ENCODE measurements at regions not wholly inside any gene's neighbourhood (a gene's known extent, or its start where the extent isn't known, plus 50 kb on each side); places are given as distances from the start of the nearest gene placed in this dataset.

DNA sequence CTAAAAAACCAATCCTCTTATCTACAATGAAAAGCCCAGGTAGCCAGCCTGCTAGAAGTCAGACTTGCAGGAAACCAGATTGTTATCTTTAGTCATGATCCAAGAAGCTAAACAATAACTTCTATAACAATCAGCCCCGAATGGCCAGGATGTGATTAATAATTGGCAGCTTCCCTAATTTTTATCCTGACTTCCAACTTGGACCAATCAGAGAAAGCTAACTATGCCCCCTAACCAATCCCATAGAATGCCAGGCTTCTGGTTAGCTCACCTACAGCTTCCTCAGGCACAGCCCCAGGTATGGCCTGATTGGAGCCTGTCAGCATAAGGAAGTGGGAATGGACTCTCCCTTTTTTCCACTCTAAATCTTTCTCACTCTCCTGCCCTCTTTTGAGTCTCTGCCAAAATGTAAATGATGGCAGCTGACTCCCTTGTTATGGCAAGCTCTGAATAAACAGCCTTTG lies 394.9 kb downstream of the DLEU7 start:
- no peak for DNase-seq
- Histone ChIP-seq H3K9me3 (no peaks in the 10 kb centered on the region), H3K27ac (no peak overlapping the region), H3K27me3 (no peaks in the 10 kb centered on the region), H3K36me3 (replicated peaks in 1 of 2; ENCODE audit: insufficient read depth in 1 of 2, low read depth in 2 of 2) (no peaks in the 10 kb centered on the region), H3K4me1 (peaks cover 9% of the 10 kb centered on the region), H3K4me3 (no peak overlapping the region)
- 0 to 21% methylated on average over 1 of the region's 1 CpG for WGBS, 2 donors
- intact Hi-C loops (cut with DNase I), result no loop called here
- no peak for ATAC-seq
- no peak for TF ChIP-seq POLR2A (IDR thresholded peaks at IDR 0.05)
- TF ChIP-seq, protein P1, sequence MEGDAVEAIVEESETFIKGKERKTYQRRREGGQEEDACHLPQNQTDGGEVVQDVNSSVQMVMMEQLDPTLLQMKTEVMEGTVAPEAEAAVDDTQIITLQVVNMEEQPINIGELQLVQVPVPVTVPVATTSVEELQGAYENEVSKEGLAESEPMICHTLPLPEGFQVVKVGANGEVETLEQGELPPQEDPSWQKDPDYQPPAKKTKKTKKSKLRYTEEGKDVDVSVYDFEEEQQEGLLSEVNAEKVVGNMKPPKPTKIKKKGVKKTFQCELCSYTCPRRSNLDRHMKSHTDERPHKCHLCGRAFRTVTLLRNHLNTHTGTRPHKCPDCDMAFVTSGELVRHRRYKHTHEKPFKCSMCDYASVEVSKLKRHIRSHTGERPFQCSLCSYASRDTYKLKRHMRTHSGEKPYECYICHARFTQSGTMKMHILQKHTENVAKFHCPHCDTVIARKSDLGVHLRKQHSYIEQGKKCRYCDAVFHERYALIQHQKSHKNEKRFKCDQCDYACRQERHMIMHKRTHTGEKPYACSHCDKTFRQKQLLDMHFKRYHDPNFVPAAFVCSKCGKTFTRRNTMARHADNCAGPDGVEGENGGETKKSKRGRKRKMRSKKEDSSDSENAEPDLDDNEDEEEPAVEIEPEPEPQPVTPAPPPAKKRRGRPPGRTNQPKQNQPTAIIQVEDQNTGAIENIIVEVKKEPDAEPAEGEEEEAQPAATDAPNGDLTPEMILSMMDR (IDR thresholded peaks at IDR 0.05), result no peak

DNA sequence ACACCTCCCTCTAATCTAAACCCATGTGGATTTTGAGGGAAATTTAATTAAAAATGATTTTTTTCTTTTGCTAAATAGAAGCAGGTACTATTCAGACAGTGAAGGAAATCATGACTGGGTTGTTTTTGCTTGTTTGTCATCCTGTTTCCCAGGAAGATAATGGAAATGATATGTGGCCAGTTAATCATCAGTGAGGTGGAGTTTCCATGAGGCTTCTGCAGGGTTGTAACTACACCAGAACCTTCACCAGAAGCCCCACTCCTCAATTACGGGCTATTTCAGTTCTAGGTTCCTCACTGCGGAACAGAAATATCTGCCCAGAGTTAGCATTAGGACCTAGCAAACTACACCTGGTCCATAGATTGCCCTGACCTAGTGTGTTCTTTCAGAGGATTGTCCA lies 394.0 kb downstream of the DLEU7 start:
- Histone ChIP-seq H3K27me3 (no peaks in the 10 kb centered on the region), H3K4me1 (peaks cover 9% of the 10 kb centered on the region), H3K9me3 (no peaks in the 10 kb centered on the region), H3K27ac (no peak overlapping the region), H3K4me3 (no peak overlapping the region), H3K36me3 (replicated peaks in 1 of 2; ENCODE audit: insufficient read depth in 1 of 2, low read depth in 2 of 2) (no peaks in the 10 kb centered on the region)
- DNase-seq, result no peak
- intact Hi-C loops (cut with DNase I), result no loop called here
- WGBS, 2 donors, result 95 to 100% methylated on average over 2 of the region's 2 CpGs
- ATAC-seq, result no peak
- no peak for TF ChIP-seq POLR2A (IDR thresholded peaks at IDR 0.05)
- TF ChIP-seq, protein P1 (IDR thresholded peaks at IDR 0.05), result no peak

DNA sequence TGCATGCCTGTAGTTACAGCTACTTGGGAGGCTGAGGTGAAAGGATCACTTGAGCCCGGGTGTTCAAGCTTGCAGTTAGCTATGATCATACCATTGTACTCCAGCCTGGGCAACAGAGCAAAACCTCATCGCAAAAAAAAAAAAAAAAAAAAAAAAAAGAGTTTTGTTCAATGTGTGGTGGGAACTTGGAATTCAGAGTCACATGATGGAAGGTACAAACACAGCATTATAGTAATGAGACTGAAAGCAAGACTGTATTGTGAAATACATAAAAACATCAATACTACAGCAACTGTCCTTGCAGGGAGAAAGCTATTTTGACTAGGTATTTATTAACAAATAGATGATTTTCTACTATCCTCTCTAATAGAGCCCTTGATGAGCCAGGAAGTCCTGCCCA lies 393.2 kb downstream of the DLEU7 start:
- H3K4me1 ChIP-seq, result peaks cover 9% of the 10 kb centered on the region
- DNase-seq (no peak), ATAC-seq (no peak)
- H3K36me3 ChIP-seq (replicated peaks in 1 of 2; ENCODE audit: insufficient read depth in 1 of 2, low read depth in 2 of 2), result no peaks in the 10 kb centered on the region
- 39 to 56% methylated on average over 2 of the region's 2 CpGs for WGBS, 2 donors
- no peak overlapping the region for H3K27ac ChIP-seq
- H3K4me3 ChIP-seq, result no peak overlapping the region
- intact Hi-C loops (cut with DNase I), result no loop called here
- H3K9me3 ChIP-seq, result no peaks in the 10 kb centered on the region
- TF ChIP-seq, protein P1 (IDR thresholded peaks at IDR 0.05), result no peak
- TF ChIP-seq POLR2A (IDR thresholded peaks at IDR 0.05), result no peak
- no peaks in the 10 kb centered on the region for H3K27me3 ChIP-seq

DNA sequence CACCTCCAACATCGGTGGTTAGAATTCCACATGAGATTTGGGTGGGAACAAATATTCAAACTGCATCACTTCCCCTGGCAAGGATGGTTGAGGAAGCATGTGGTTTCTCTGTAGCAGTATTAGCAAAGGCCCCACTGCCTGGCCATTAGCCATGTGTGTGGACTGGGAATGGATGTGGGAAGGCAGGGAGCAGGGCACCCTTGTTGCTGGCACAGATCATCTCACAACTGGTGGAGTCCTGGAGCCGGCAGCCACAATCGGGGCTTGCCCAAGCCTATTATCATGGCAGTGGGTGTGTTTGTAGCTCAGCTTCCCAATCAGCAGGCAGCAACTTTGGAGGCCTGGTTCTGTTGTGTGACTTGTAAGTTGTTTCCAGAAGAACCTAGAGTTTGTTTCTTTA lies 391.9 kb downstream of the DLEU7 start:
- ATAC-seq (no peak), DNase-seq (no peak)
- Histone ChIP-seq H3K9me3 (no peaks in the 10 kb centered on the region), H3K27ac (no peak overlapping the region), H3K36me3 (replicated peaks in 1 of 2; ENCODE audit: insufficient read depth in 1 of 2, low read depth in 2 of 2) (no peaks in the 10 kb centered on the region), H3K4me3 (no peak overlapping the region), H3K27me3 (no peaks in the 10 kb centered on the region), H3K4me1 (peaks cover 9% of the 10 kb centered on the region)
- WGBS, 2 donors, result 67 to 77% methylated on average over 3 of the region's 3 CpGs
- TF ChIP-seq, protein P1 (IDR thresholded peaks at IDR 0.05), result no peak
- TF ChIP-seq POLR2A (IDR thresholded peaks at IDR 0.05), result no peak
- intact Hi-C loops (cut with DNase I), result no loop called here

DNA sequence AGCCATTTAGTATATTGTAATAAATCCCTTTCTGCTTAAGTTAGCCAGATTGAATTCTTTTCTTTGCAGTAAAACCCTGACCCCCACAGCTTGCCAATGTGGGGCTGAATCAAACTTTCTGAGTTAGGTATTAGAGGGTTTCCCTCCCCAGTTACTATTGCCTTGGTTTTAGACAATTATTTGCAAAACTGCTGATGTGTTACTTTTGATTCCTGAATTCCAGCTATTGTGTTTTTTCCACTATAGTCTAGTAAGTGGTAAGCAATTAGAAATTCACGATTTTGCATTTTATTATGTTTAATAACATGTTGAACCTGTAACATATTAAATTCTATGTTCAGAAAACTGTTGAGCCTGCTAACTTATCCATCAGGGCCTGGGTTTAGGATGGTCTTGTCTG lies 391.5 kb downstream of the DLEU7 start:
- 64 to 74% methylated on average over 1 of the region's 1 CpG for WGBS, 2 donors
- Histone ChIP-seq H3K9me3 (no peaks in the 10 kb centered on the region), H3K27ac (no peak overlapping the region), H3K36me3 (replicated peaks in 1 of 2; ENCODE audit: insufficient read depth in 1 of 2, low read depth in 2 of 2) (no peaks in the 10 kb centered on the region), H3K27me3 (no peaks in the 10 kb centered on the region), H3K4me1 (peaks cover 9% of the 10 kb centered on the region), H3K4me3 (no peak overlapping the region)
- TF ChIP-seq, protein P1 (IDR thresholded peaks at IDR 0.05), result no peak
- TF ChIP-seq POLR2A (IDR thresholded peaks at IDR 0.05), result no peak
- ATAC-seq (no peak), DNase-seq (no peak)
- intact Hi-C loops (cut with DNase I), result no loop called here

Measured in body of pancreas (tissue), 4 donors.